ENCODE measurements at regions not wholly inside any gene's neighbourhood (a gene's known extent, or its start where the extent isn't known, plus 50 kb on each side); places are given as distances from the start of the nearest gene placed in this dataset.

DNA sequence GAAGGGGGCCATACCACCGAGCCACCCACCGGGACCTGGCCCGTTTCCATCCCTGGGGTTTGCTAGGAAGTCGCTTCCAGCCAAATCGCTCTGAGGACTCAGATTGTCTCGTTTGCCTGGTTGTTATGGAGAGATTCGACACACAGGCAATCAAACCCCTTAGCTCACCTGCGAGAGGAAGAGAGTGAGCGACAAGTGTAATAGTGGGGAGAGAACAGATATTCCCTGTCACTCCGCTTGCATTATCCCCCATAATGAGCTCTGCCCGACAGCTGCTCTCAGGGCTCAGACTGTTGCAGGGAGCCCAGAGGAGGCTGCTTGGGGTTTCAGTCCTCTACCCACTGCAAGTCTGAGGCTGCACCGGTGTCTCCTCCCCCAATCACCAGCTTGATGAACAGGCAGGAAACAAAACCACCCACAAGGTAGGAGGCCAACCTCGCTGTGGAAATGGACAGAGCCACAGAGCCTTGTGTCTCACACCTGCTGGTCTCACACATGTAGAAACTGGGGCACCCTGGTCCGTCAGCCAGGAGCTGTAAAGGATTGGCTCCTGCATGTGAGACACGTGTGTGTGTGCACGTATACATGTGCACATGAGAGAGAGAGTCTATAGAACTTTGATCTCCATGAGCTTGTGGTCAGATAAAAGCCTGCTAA lies 351.1 kb downstream of the BUD13 start:
- TF ChIP-seq, protein P1, sequence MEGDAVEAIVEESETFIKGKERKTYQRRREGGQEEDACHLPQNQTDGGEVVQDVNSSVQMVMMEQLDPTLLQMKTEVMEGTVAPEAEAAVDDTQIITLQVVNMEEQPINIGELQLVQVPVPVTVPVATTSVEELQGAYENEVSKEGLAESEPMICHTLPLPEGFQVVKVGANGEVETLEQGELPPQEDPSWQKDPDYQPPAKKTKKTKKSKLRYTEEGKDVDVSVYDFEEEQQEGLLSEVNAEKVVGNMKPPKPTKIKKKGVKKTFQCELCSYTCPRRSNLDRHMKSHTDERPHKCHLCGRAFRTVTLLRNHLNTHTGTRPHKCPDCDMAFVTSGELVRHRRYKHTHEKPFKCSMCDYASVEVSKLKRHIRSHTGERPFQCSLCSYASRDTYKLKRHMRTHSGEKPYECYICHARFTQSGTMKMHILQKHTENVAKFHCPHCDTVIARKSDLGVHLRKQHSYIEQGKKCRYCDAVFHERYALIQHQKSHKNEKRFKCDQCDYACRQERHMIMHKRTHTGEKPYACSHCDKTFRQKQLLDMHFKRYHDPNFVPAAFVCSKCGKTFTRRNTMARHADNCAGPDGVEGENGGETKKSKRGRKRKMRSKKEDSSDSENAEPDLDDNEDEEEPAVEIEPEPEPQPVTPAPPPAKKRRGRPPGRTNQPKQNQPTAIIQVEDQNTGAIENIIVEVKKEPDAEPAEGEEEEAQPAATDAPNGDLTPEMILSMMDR (IDR thresholded peaks at IDR 0.05) = no peak
- TF ChIP-seq POLR2AphosphoS5 (IDR thresholded peaks at IDR 0.05) = no peak
- TF ChIP-seq POLR2A (IDR thresholded peaks at IDR 0.05) = no peak
- no peak for TF ChIP-seq EP300 (IDR thresholded peaks at IDR 0.05)

All from suprapubic skin (tissue), 4 donors.